ENCODE measurements at regions not wholly inside any gene's neighbourhood (a gene's known extent, or its start where the extent isn't known, plus 50 kb on each side); places are given as distances from the start of the nearest gene placed in this dataset.
"Not testable (repeated sequence)": the region's sequence is repeated elsewhere in the genome, so short reads cannot be mapped to it uniquely, and the experiment has no call there.

DNA sequence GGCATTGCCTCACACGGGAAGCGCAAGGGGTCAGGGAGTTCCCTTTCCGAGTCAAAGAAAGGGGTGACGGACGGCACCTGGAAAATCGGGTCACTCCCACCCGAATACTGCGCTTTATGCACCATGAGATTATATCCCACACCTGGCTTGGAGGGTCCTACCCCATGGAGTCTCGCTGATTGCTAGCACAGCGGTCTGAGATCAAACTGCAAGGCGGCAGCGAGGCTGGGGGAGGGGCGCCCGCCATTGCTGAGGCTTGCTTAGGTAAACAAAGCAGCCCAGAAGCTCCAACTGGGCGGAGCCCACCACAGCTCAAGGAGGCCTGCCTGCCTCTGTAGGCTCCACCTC lies 145.1 kb upstream of the BCL6 start:
- in situ Hi-C loops (cut with HindIII; ENCODE audit: low sequenced_read_pairs), result not testable (repeated sequence)

DNA sequence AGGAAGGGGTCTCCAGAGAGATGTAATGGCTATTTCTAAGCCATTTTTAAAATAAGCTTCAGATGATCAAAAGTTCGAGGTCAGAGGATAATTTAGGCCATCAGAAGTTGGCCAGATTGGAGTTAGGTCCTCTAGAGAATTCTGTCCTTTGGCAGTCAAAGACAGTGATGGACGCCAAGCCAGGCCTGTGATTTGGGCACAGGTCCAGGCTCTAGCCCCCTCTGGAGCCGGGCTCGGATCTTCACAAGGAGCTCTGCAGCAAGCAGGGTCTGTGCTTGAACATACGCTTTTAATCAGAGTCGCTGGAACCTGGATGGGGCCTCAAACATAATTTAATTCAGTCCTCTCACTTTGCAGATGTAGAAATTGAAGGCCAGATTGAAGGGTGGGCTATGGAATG lies 151.4 kb upstream of the BCL6 start:
- in situ Hi-C loops (cut with HindIII; ENCODE audit: low sequenced_read_pairs), result no loop called here

DNA sequence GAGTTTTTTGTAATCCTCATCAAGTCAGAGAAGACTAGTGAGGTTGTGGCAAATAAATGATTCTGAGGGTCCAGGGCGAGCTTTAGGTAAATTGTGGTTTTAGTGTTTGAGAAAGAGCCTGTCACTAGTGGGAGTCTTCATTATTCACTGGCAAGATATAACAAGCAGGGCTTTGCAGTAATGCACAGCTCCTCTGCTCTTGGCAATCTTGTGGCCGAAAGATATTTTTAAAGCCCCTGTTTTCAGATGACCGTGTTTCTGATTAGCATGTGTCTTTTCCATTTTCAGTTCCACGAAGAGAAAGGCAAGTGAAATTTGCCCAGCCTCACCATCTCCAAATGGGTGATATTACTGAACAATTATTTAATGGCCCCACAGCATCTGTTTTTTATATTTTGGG lies 154.0 kb upstream of the BCL6 start:
- in situ Hi-C loops (cut with HindIII; ENCODE audit: low sequenced_read_pairs), result no loop called here

DNA sequence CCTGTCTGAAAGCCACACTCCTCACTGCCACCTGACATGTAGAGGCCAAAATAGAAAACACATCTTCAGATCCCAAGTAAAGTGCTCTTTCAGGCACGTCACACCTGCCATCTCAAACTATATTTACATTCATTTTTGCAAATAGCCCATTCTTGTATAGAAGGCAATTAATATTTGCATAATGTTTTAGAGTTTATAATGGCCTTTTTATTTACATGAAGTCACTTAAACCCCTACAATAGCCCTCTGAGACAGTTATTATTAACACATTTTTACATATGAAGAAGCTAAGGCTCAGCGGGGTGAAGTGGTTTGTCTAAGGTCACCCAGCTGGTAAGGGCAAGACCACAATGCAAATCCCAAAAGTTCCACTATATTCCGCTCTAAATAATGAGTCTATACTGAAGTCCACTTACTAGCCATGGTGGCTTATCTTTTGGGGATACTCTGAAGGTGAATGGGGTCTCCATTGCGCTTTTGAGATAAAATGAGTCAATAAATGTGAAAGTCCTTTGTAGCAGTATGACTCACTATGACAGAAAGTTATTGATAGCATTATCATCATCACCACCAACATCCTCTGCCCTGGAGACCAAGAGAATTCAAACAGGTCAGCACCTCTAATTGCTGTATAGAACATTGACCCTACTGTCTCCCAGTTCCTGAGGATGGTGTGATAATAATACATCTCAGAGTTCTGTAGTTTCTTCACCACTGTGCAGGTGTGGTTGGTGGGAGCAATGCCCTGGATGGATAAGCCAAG lies 155.9 kb upstream of the BCL6 start:
- in situ Hi-C loops (cut with HindIII; ENCODE audit: low sequenced_read_pairs), result no loop called here

DNA sequence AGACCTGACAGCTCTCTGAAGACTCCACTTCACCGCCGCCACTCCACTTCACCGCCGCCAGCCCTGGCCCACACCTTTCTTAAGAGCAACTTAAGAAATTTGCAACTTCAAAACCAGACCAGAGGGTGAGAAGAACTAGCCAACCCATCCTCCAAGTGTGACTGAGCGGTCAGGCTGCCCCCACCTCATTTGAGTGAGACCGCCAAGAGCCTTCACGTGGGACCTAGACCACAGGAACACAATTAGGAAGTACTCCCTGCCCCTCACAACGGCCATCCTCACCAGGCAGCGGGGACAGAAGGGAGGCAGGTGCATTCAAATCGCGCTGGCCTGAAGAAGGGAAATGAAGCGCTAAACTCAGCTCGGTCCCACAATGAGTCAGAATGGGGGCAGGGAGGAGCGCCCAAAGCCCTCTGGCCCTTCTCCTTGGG lies 156.8 kb upstream of the BCL6 start:
- in situ Hi-C loops (cut with HindIII; ENCODE audit: low sequenced_read_pairs), result no loop called here

DNA sequence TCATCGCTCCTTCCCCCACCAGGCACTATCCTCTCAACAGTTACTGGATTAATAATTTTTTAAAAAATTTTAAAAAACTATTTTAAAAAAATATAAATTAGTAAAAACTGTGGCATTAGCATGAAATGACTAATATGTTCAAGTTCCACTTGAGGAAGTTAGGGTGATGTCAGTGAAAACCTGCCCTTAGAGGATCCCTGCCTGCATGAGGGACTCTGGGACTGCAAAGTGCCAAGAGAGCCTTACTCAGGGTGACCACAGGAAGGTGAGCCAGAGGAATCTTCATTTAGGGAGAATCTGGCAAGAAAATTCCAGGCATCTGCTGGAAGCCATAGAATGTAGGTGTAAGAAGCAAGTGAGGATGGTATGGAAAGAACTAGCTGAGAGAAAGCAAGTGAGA lies 157.7 kb upstream of the BCL6 start:
- in situ Hi-C loops (cut with HindIII; ENCODE audit: low sequenced_read_pairs), result no loop called here

DNA sequence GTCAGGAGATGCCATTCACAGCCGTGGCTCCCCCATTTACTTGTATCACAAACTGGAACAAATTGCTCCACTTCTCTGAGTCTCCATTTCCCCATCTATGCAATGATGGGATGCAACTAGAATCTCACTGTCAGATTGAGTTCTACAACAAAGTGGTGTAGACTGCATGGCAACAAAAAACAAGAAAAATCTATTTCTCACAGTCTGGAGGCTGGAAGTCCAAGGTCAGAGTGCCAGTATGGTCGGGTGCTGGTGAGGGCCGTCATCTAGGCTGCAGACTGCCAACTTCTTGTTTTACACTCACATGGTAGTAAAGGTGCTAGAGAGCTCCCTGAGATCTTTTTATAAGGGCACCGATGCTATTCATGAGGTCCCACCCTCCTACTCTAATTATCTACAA lies 158.4 kb upstream of the BCL6 start:
- in situ Hi-C loops (cut with HindIII; ENCODE audit: low sequenced_read_pairs), result no loop called here

DNA sequence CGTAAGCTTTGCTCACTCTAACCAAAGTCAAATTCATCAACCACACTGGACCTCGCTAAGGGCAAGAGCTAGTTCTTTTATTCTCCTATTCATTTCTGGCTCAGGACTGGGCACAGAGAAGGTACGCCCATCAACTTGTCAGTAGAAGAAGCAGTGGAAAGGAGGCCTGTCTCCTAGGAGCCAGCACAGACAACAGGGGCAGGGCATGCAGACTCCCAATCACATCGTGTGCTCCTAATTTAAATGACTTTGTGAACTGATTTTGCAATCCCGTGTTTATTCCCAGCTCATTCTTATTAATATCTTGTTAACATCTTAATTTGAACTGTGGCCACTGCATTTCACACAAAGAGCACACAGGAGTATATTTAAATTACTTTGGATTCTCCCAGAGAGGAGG lies 161.1 kb upstream of the BCL6 start:
- in situ Hi-C loops (cut with HindIII; ENCODE audit: low sequenced_read_pairs), result loop anchor here (5.0 kb wide), 2 partner anchors 86 to 99 kb away; no protein-coding TSS in a partner anchor

DNA sequence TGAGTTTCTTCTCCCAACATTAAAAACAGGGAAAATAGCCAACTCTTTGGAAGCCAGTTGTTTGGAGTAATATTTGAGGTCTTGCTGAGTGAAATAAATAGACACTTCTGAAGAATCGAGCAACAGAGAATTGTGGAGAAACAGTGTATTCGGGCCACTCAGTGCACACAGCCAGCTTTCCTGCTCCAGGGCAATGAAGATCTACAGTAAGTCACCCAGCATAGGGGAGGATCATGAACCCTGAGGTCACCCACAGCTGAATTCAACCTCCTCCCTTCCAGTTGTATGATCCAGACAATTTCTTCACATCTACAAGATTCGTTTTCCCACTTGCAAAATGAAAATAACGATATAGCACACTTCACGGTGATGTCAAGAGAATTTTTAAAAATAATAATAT lies 161.7 kb upstream of the BCL6 start:
- in situ Hi-C loops (cut with HindIII; ENCODE audit: low sequenced_read_pairs), result loop anchor here (5.0 kb wide), 2 partner anchors 85 to 100 kb away; no protein-coding TSS in a partner anchor

DNA sequence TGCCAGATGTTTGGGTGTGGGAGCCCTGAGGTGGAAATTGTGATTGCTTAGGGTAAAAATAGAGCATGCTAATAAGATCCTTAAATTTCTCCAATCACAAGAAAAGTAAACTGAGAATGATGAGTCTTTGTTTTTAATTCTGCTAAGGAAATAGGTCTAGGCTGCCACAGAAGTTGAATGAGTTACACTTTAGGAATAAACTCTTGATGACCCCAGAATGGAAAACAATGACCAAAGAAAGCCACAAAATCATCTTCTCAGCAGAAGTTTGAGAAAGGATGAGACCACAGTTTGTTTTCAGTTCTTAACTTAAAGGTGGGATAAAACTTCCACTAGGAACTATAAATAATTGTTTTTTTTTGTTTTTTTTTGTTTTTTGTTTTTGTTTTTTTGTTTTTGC lies 164.6 kb upstream of the BCL6 start:
- in situ Hi-C loops (cut with HindIII; ENCODE audit: low sequenced_read_pairs), result loop anchor here (5.0 kb wide), 3 partner anchors 82 to 153 kb away; no protein-coding TSS in a partner anchor

DNA sequence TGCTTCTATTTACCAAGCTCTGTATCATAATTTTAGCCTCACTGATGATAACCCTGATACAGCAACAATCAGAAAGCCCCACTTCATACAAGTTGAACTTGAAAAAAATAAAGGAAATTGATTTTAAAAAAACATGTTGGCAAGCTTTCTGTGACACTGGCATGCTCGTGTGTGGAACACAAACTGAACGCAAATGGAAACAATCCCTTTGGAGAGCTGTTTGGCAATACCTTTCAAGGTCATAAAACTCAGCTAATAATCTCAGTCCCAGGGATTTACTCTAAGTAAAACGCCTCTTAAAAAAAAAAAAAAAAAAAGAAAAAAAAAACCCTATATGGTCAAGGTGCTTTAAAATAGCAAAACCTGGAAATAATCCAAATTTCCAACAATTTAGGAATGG lies 166.7 kb upstream of the BCL6 start:
- in situ Hi-C loops (cut with HindIII; ENCODE audit: low sequenced_read_pairs), result loop anchor here (5.0 kb wide), 1 partner anchor 155 kb away; no protein-coding TSS in a partner anchor

DNA sequence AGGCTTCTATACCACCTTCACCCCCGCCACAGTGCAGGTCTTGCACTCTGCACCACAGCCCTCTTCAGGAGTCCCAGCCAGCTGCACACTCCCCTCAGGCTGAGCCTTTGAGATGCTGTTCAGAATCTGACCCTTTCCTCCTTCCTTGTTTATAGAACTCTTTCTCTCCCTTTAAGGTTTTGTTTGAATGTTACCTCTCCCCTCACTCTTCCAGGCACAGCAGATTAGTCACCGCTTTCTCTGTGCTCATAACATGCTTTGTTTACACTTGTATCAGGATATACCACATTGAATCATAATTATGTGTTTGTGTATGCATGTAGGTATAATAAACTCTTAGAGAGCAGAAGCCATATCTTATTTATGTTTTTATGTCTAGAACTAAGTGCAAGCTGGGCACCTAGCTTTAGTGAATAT lies 168.4 kb upstream of the BCL6 start:
- in situ Hi-C loops (cut with HindIII; ENCODE audit: low sequenced_read_pairs), result loop anchor here (5.0 kb wide), 1 partner anchor 156 kb away; no protein-coding TSS in a partner anchor

DNA sequence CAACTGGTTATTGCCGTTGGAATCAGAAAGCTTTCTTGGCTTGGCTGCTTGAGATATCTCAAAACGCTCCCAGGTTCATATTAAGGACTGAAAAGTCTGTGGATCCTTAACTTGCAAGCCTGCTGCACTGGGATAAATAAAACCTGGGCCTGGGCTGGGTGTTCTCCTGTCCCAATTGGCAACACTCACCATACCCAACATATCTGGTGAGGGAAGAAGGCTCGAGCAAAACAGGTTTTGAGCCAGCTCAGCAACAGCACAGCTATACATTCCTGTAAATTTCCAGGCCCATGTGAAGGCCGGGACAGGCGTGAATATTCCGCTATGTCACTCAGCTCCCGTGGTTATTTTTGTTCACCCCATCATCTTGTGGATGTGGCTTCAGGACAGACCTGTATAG lies 169.0 kb upstream of the BCL6 start:
- in situ Hi-C loops (cut with HindIII; ENCODE audit: low sequenced_read_pairs), result loop anchor here (5.0 kb wide), 1 partner anchor 157 kb away; no protein-coding TSS in a partner anchor

DNA sequence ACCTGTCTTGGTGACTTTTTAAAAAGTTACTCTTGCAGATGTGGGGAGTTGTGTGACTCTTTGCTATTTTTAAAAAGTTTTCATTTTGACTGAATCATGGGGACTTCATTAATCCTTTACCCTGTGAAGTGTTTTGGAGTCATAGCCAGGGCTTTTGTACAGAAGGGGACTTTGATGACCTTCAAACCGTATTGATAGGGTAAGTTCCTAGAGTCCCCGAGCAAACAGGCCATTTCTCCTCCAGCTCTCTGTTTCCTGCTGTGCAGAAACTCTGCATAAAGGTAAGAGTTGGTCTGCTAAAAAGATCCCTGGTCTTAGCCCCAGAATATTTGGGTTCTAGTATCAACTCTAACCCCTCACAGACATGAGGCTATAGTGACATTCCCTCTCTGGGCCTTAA lies 170.8 kb upstream of the BCL6 start:
- in situ Hi-C loops (cut with HindIII; ENCODE audit: low sequenced_read_pairs), result no loop called here

DNA sequence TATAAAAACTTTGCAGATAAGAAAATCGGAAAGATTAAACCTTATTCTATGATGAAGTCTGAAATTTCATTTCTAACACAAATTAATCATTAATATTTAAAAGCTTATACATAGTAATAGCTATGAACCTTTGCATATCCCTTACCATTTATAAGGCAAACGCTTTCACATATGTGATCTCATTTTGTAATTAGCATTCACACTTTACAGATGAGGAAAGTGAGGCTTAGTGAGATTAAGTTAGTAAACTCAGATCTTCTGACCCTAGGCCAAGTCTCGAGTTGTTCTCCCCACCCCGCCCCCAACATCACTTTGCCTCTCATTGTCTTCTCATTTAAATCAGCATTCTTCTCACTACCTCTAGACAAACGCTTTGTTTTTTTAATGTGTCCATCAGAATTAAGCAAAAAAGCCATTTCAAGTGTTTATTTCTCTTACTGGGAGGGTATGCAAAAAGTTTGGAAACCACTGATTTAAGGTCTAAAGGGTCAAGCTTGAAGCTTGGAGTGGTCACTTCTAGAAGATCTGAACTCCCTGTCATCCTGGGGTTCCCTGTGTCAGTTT lies 172.9 kb upstream of the BCL6 start:
- in situ Hi-C loops (cut with HindIII; ENCODE audit: low sequenced_read_pairs), result no loop called here

DNA sequence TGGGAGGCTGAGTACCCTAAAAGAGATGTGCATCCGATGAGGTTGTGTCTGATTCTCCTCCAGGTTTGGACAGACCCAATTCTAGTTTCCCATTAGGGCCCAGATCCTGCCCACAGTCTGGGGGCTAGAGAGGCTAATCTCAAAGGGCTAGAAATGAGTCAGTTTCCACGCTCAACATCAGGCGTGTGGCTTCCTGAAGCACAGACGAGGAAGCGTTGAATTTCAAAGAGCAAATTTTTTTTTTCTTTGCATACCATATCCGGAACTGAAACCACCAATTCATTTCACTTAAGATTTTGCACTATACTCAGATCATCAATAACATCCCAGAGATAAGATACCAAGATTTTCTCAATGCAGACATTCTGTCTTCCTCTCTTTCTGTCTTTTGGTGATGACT lies 173.8 kb upstream of the BCL6 start:
- in situ Hi-C loops (cut with HindIII; ENCODE audit: low sequenced_read_pairs), result no loop called here

DNA sequence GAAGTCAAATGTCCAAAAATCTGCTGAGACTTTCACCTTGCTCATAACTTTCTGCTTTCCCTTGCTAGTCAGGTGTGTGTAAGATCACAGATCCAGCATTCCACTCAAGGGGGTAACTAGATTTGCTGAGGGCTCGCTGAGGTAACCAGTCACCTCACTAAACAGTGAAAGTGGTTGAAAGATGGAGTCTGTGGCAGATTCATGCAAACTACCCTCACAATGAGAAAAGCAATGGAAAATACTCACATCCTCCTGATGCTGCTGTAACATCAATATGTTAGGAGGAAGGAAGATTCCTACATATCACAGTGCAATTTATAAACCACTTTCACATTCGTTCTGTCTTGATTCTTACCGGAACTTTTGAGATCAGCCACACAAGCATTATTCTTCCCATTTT lies 174.3 kb upstream of the BCL6 start:
- in situ Hi-C loops (cut with HindIII; ENCODE audit: low sequenced_read_pairs), result no loop called here

DNA sequence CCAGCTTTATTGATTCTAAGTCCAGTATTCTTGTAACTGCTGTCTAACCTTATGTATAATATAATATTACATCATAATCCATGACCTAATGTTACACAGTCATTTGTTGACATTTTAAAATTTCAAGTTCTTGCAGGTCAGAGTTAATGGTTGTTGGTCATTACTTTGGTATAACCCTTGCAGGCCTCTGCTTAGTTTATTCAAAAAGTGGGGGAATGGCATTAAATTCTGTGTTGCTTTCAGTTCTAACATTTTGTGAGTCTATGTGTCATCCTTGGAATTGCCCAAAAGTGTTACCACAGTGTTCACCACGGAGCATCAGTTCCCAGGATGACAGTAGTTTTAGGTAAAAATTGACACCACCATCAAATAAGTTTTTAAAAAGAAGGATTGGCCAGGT lies 174.8 kb upstream of the BCL6 start:
- in situ Hi-C loops (cut with HindIII; ENCODE audit: low sequenced_read_pairs), result no loop called here

DNA sequence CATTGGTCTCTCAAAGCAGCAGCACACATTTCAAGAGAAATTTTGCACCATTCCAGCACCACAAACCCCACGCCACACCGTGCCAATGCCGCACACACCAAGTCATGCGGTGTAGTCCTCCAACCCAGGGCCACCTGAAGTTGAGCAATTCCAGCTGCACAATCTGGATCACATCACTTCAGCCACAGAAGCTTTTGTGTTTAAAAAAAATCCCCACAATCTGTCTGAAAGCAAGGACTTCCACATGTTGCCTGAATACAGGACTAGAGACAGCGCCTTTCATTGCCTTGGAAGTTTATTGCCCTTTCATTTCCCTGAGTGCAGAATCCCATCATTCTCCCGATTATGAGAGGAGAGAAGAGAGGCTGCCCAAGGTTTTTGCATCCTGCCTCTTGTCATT lies 175.6 kb upstream of the BCL6 start:
- in situ Hi-C loops (cut with HindIII; ENCODE audit: low sequenced_read_pairs), result no loop called here

DNA sequence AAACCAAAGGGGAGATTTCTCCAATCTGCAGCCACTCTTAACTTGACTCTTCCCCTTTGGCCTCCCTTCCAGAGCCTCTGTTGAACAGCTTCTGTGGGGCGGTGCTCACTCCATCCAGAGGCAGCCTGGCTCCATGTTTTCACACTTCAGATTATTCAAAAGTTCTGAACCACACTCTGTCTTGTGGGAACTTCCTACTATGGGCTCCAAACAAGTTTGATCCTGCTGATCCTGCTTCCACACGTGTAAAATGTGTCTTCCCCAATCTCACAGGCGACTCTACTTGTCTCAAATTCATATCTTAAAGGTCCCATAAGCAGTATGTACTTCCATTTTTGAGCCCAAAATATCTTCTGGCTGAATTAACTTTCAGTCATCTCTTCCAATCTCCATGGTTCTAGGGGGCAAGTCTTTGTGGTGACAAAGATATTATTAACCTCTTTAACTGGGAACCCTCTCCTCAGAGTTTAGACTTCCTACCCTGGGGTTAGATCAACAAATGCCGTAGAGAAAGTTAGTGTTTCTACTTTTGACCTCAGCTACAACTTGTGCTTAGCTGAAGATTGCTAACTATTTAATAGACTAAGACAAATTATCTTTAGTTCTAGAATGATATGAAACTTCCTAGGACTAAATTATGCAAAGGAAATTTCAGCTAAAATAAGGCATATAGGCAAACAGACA lies 176.3 kb upstream of the BCL6 start:
- in situ Hi-C loops (cut with HindIII; ENCODE audit: low sequenced_read_pairs), result no loop called here

DNA sequence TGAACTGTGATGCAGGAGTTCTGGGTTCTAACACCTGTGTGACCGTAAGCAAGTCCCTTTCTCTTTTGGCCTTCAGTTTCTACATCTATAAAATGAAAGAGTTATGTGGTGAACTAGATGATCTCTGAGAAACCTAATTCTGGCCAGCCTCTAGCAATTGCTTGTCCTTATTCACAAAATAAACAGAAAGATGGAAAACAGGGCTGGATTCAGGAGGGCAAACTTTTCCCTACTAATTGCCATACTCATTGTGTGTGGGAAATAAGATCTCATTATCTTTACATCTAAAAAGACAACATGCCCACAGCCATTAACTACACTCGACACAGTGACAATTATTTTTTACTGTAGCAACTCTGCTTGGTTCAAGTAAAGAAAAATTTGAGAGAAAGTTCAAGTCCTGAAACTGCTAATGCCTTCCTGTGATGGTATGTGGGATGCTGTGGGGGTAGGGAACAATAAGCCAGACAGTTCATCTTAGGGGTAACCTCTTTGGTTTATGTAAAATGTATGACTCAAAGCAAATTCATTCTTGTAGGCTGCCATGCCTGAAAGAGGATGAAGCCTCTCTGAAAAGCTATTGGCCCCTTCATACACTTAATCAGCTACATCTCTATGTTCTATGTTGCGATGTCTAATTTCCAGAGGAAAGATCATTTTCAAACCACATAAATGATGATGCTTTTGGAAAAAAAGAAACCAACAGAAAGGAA lies 177.6 kb upstream of the BCL6 start:
- in situ Hi-C loops (cut with HindIII; ENCODE audit: low sequenced_read_pairs), result no loop called here
